Astrocyte of the cerebellum (primary cell): ENCODE measurements at regions not wholly inside any gene's neighbourhood (a gene's known extent, or its start where the extent isn't known, plus 50 kb on each side); places are given as distances from the start of the nearest gene placed in this dataset.

Experiments used
- DNase-seq: peaks from one replicate; pipeline ENCODE4 v3.0.0-alpha.2; 2011; ENCODE audit warnings: low read depth
- H3K4me3 ChIP-seq: 2 replicates; pipeline ENCODE4 v1.5.1; 2011; ENCODE audit warnings: mild to moderate bottlenecking, low read depth, low read length, moderate library complexity
- in situ Hi-C: cut with HindIII; loops from 2 replicates; pipeline ENCODE4 v1.10.0; 2017; ENCODE audit warnings: low sequenced_read_pairs
- TF ChIP-seq, protein P1 (sequence below): IDR thresholded peaks from 2 replicates; pipeline ENCODE4 v1.5.1; 2012; ENCODE audit warnings: low read length, low read depth, moderate library complexity, mild to moderate bottlenecking; ENCODE audit errors: missing control alignments

DNA sequence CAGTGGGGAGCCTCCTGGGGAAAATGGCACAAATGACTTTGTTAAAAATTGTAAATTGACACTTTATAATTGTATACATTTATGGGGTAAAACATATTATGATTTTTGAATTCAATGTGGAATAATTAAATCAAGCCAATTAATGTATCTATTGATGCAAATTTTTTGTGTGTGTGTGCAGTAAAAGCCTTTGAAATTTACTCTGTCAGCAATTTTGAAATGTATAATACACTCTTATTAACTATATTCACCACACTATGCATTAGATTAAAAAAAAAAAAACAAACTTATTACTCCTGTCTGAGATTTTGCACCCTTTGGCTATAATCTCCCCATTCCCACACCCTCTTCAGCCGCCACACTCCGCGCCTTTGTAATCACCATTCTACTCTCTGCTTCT is 119.2 kb downstream of the S1PR1 start:
- no peak for DNase-seq
- TF ChIP-seq, protein P1, sequence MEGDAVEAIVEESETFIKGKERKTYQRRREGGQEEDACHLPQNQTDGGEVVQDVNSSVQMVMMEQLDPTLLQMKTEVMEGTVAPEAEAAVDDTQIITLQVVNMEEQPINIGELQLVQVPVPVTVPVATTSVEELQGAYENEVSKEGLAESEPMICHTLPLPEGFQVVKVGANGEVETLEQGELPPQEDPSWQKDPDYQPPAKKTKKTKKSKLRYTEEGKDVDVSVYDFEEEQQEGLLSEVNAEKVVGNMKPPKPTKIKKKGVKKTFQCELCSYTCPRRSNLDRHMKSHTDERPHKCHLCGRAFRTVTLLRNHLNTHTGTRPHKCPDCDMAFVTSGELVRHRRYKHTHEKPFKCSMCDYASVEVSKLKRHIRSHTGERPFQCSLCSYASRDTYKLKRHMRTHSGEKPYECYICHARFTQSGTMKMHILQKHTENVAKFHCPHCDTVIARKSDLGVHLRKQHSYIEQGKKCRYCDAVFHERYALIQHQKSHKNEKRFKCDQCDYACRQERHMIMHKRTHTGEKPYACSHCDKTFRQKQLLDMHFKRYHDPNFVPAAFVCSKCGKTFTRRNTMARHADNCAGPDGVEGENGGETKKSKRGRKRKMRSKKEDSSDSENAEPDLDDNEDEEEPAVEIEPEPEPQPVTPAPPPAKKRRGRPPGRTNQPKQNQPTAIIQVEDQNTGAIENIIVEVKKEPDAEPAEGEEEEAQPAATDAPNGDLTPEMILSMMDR = no peak
- no peak overlapping the region for H3K4me3 ChIP-seq
- in situ Hi-C loops = no loop called here

DNA sequence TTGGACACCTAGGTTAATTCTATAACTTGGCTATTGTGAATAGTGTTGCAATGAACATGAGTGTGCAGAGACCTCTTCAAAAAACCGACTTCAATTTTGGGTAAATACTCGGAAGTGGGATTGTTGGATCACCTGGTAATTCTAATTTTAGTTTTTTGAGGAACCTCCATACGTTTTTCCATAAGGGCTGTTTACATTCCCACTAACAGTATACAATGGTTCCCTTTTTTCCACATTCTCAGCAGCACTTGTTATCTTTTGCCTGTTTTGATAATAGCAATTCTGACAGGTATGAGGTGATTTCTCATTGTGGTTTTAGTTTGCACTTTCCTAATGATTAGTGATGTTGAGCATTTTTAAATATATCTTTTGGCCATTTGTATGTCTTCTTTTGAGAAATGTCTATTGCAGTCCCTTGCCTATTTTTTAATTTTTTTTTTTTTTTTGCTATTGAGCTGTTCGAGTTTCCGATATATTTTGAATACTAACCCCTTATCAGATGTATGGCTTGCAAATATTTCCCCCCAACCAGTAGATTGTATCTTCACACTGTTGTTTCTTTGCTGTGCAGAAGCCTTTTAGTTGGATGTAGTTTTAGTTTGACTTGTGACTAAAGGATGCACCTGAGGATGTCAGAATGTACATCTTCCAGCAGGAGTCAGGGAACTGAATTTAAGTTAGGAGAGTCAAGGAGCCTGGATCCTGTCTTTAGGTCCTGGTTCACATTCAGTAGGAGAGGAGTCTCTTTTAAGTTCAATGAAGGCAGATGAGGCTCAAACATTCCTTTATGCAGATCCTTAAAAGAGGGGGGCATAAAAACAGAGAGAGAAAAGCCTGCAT is 120.0 kb downstream of the S1PR1 start:
- no peak for DNase-seq
- TF ChIP-seq, protein P1 = no peak
- no peak overlapping the region for H3K4me3 ChIP-seq
- in situ Hi-C loops = no loop called here

DNA sequence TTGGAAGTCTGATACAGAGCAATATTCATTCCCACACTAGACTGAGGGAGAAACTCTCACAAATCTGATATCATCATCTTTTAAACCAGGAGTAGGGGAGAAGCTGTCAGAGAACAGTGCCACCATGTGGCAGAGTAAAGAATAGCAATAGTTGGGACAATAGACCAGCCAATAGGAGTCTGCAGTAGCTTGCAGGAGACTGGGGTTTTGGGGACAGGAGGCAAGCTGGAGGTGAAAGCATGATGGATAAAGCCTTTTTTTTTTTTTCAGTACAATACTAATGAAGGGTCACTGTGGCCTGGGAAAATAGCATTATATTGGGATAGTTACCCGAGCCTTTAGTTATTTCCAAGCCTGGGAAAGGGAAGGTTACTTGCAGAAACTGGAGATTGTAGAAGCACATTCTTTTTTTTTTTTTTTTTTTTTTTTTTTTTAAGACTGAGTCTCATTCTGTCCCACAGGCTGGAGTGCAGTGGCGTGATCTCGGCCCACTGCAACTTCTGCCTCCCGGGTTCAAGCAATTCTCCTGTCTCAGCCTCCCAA is 120.7 kb downstream of the S1PR1 start:
- in situ Hi-C loops = no loop called here
- peak; percentile 59 for DNase-seq
- no peak overlapping the region for H3K4me3 ChIP-seq
- TF ChIP-seq, protein P1 = peak; percentile 90

DNA sequence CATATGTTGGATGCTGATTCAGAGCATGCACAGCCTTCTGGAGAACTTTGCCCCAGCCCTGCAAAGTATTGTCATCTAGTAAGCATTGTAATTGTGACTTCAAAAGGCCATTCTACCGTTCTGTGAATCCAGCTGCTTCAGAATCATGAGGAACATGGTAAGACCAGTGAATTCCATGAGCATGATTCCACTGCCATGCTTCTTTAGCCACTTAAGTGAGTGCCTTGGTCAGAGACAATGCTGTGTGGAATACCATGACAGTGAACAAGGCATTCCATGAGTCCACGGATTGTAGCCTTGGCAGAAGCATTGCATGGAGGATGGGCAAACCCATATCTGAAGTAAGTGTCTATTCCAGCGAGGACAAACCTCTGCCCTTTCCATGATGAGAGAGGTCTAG is 123.7 kb downstream of the S1PR1 start:
- TF ChIP-seq, protein P1 = no peak
- in situ Hi-C loops = no loop called here
- DNase-seq = no peak
- no peak overlapping the region for H3K4me3 ChIP-seq

DNA sequence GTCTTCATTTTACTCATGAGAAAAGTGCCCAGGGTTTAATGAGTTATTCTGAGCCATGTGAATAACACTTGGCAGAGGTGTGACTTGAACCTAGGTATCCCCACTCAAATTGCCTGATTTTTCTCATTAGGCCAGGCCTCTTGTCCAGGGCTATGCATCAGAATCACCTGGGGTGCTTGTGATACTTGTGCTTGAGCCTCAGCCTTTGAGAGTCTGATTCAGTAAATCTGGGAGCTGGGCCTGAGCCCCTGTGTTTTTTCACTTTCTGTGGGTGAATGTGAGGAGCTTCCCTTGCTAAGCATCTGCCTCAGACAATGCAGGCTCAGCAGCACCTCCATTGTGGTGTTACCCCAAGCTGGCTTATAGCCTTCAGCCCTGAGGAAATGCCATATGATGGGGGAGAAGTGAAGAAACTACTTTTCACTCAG is 127.1 kb downstream of the S1PR1 start:
- in situ Hi-C loops = no loop called here
- DNase-seq = no peak
- TF ChIP-seq, protein P1 = no peak
- no peak overlapping the region for H3K4me3 ChIP-seq

DNA sequence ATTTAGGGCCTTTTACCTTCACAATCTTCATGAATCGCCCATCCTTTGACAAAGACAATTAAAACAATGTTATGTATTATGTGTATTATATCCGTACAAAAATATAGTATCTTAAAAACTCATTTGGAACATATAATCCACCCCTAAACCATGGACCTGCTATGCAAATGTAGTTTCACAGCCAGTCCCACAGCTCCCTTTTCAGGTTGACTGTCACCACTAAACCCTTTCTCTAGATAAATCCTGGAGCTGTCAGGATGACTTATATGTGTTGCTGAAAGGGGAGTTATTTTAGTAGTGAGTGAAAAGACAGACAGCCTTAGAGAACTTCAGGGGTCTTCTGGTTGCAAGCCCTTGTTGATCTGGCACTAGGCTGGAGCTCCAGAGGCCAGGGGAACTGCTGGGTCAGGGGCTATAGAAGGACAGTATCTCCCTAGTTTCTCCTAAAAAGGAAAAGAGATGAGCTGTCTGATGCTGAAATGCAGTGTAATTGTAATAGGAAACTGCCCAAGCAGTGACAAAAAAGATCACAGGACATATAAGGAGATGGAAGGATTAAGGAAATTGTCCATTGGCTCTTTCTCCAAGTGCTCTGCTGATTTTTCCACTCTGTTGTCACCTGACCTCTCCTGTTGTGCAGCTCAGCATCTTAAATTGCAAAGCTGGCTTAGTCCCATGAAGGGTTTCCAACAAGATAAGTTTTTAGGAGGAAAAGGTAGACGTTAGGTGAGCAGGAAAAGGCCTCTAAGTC is 127.7 kb downstream of the S1PR1 start:
- TF ChIP-seq, protein P1 = no peak
- in situ Hi-C loops = no loop called here
- H3K4me3 ChIP-seq = no peak overlapping the region
- DNase-seq = no peak
